HL-60 (cell line): ENCODE measurements at regions not wholly inside any gene's neighbourhood (a gene's known extent, or its start where the extent isn't known, plus 50 kb on each side); places are given as distances from the start of the nearest gene placed in this dataset.

Experiments
- DNase-seq, 2 experiments: peaks; one replicate each; pipeline ENCODE4 v3.0.0-alpha.2; 2010 to 2020; ENCODE audit warnings: low read depth in 1 of 2, low spot score in 1 of 2
- H3K27ac ChIP-seq: fragments of 250-450 bp; sonication (Bioruptor Pico); replicated peaks from 2 replicates; pipeline ENCODE4 v1.5.1; 2020; ENCODE audit warnings: mild to moderate bottlenecking, moderate library complexity
- H3K27me3 ChIP-seq: fragments of 250-450 bp; sonication (Bioruptor Pico); 2 replicates; pipeline ENCODE4 v1.5.1; 2021; ENCODE audit warnings: mild to moderate bottlenecking, moderate library complexity; ENCODE audit not compliant: insufficient read depth, poor library complexity, severe bottlenecking
- H3K4me3 ChIP-seq: replicated peaks from 2 replicates; pipeline ENCODE4 v1.5.1; 2011; ENCODE audit warnings: mild to moderate bottlenecking, control low read depth, low read length; ENCODE audit not compliant: insufficient read depth
- GABPA ChIP-seq: IDR thresholded peaks from 2 replicates; pipeline ENCODE4 v1.6.1; 2012; ENCODE audit warnings: low read depth
- POLR2AphosphoS5 ChIP-seq: IDR thresholded peaks from 2 replicates; pipeline ENCODE4 v1.6.1; 2012; ENCODE audit warnings: low read depth
- REST ChIP-seq: IDR thresholded peaks from 2 replicates; pipeline ENCODE4 v1.6.1; 2012; ENCODE audit warnings: low read depth; ENCODE audit not compliant: insufficient replicate concordance
- SPI1 ChIP-seq: IDR thresholded peaks from 2 replicates; pipeline ENCODE4 v1.6.1; 2012; ENCODE audit warnings: low read depth, mild to moderate bottlenecking, borderline replicate concordance
- TF ChIP-seq, protein P1 (sequence below): IDR thresholded peaks from one replicate; pipeline ENCODE4 v1.5.1; 2011; ENCODE audit warnings: low read length, control low read depth, inconsistent platforms; ENCODE audit not compliant: insufficient read depth

- TF ChIP-seq, protein P1, sequence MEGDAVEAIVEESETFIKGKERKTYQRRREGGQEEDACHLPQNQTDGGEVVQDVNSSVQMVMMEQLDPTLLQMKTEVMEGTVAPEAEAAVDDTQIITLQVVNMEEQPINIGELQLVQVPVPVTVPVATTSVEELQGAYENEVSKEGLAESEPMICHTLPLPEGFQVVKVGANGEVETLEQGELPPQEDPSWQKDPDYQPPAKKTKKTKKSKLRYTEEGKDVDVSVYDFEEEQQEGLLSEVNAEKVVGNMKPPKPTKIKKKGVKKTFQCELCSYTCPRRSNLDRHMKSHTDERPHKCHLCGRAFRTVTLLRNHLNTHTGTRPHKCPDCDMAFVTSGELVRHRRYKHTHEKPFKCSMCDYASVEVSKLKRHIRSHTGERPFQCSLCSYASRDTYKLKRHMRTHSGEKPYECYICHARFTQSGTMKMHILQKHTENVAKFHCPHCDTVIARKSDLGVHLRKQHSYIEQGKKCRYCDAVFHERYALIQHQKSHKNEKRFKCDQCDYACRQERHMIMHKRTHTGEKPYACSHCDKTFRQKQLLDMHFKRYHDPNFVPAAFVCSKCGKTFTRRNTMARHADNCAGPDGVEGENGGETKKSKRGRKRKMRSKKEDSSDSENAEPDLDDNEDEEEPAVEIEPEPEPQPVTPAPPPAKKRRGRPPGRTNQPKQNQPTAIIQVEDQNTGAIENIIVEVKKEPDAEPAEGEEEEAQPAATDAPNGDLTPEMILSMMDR: no peak
- TF ChIP-seq GABPA (no peak), SPI1 (no peak), REST (no peak), POLR2AphosphoS5 (no peak)
- no peaks in the 10 kb centered on the region for H3K27me3 ChIP-seq
- H3K27ac ChIP-seq: peak overlapping the region; percentile 67; the same call in 1 of the 2 replicates
- no peak for DNase-seq
- H3K4me3 ChIP-seq: no peak overlapping the region
Observed at GRCh38 chr16:11422381-11423314, 77.4 kb downstream of the RMI2 start.

- H3K27me3 ChIP-seq: no peaks in the 10 kb centered on the region
- peak overlapping the region; percentile 67 for H3K27ac ChIP-seq
- DNase-seq: peak; percentile 73 to 84
- H3K4me3 ChIP-seq: no peak overlapping the region
- TF ChIP-seq, protein P1: no peak
- TF ChIP-seq SPI1 (peak; percentile 69; the same call in 1 of the 2 replicates), POLR2AphosphoS5 (peak; percentile 61)
Observed at GRCh38 chr16:11423315-11424117, 78.3 kb downstream of the RMI2 start.

GRCh38 chr16:11424118-11424460 lies 78.8 kb downstream of the RMI2 start:
- Histone ChIP-seq H3K4me3 (no peak overlapping the region), H3K27ac (peak overlapping the region; percentile 67), H3K27me3 (no peaks in the 10 kb centered on the region)
- no peak for DNase-seq
- TF ChIP-seq REST: no peak
- no peak for TF ChIP-seq GABPA
- TF ChIP-seq, protein P1: no peak
- no peak; the same call in 1 of the 2 replicates for TF ChIP-seq POLR2AphosphoS5
- TF ChIP-seq SPI1: no peak
